A549 (cell line): ENCODE measurements at regions not wholly inside any gene's neighbourhood (a gene's known extent, or its start where the extent isn't known, plus 50 kb on each side); places are given as distances from the start of the nearest gene placed in this dataset.

Experiments
- ATAC-seq, 2 experiments: fragments of 200-7000 bp in 1 of 2; fragments of >200 bp in 1 of 2; cut with Nextera tagmentation in 1 of 2; cut with Tn5 transposase in 1 of 2; 3 replicates each; pipeline versions ENCODE4 v1.8.0 to v1.9.1; 2018 to 2020; ENCODE audit warnings: mild to moderate bottlenecking in 1 of 2, moderate library complexity in 1 of 2
- CTCF ChIA-PET: fragments of 300-600 bp; sonication (Branson Sonifier 250); formaldehyde crosslinking; extraction: SDS; loops from one replicate; lab custom pipeline; 2021; ENCODE audit warnings: antibody characterized with exemption, inconsistent platforms; lab: Yijun Ruan, JAX
- POLR2A ChIA-PET: fragments of 350-600 bp; formaldehyde crosslinking; extraction: SDS; loops from one replicate; lab custom pipeline; 2021; ENCODE audit warnings: antibody characterized with exemption, inconsistent platforms; lab: Yijun Ruan, JAX
- DNase-seq, 2 experiments: peaks; one replicate each; pipeline versions ENCODE4 v3.0.0 to v3.0.0-alpha.2; 2011 to 2016; ENCODE audit warnings: low read depth in 1 of 2, low spot score in 1 of 2
- FAIRE-seq: peaks from 2 replicates; lab custom pipeline; 2011; peaks lifted over from hg19 to GRCh38; lab: Jason Lieb, UNC
- H3K27ac ChIP-seq, 2 experiments: fragments of >200 bp; sonication (Bioruptor Twin); formaldehyde crosslinking; 3 replicates each; pipeline ENCODE4 v1.5.1; 2016 to 2017
- H3K4me1 ChIP-seq: fragments of >200 bp; sonication (Bioruptor Twin); formaldehyde crosslinking; 3 replicates; pipeline ENCODE4 v1.6.1; 2016
- H3K4me2 ChIP-seq: fragments of >200 bp; sonication (Bioruptor Twin); formaldehyde crosslinking; 3 replicates; pipeline ENCODE4 v1.6.1; 2016
- H3K4me3 ChIP-seq: fragments of >200 bp; sonication (Bioruptor Twin); formaldehyde crosslinking; 3 replicates; pipeline ENCODE4 v1.5.1; 2016
- H3K9me3 ChIP-seq: fragments of >200 bp; sonication (Bioruptor Twin); formaldehyde crosslinking; 3 replicates; pipeline ENCODE4 v1.6.1; 2016
- CBX2 ChIP-seq: fragments of 200-600 bp; sonication (generic); IDR thresholded peaks from 2 replicates; pipeline ENCODE4 v1.6.1; 2016; ENCODE audit warnings: low read depth, mild to moderate bottlenecking, borderline replicate concordance
- CEBPB ChIP-seq, 2 experiments: fragments of >200 bp in 1 of 2; sonication (Bioruptor Twin) in 1 of 2; formaldehyde crosslinking in 1 of 2; IDR thresholded peaks; 2 replicates each; pipeline ENCODE4 v1.6.1; 2012 to 2016
- FOSL2 ChIP-seq, 2 experiments: fragments of 450-650 bp in 1 of 2; fragments of >200 bp in 1 of 2; sonication (Bioruptor Twin) in 1 of 2; formaldehyde crosslinking; IDR thresholded peaks; 2 replicates each; pipeline versions ENCODE4 v1.5.0 to v1.6.1; 2016 to 2020; ENCODE audit warnings: mild to moderate bottlenecking in 1 of 2, moderate library complexity in 1 of 2
- FOXS1 ChIP-seq: fragments of 250-450 bp; sonication (Bioruptor Pico); IDR thresholded peaks from 2 replicates; pipeline ENCODE4 v1.5.0; 2020; ENCODE audit warnings: mild to moderate bottlenecking, moderate library complexity
- GATA3 ChIP-seq: IDR thresholded peaks from 2 replicates; pipeline ENCODE4 v1.6.1; 2012; ENCODE audit warnings: borderline replicate concordance
- HDAC2 ChIP-seq: fragments of 200-600 bp; sonication (generic); IDR thresholded peaks from 2 replicates; pipeline ENCODE4 v1.6.1; 2016
- HEYL ChIP-seq: fragments of 250-450 bp; sonication (Bioruptor Pico); IDR thresholded peaks from 2 replicates; pipeline ENCODE4 v1.8.0; 2021; ENCODE audit warnings: mild to moderate bottlenecking, moderate library complexity
- JUN ChIP-seq, 2 experiments: fragments of >200 bp; sonication (Bioruptor Twin); formaldehyde crosslinking; IDR thresholded peaks; 2 replicates in 1 of 2; 3 replicates in 1 of 2; pipeline ENCODE4 v1.6.1; 2016 to 2017
- MAFK ChIP-seq: fragments of 450-650 bp; IDR thresholded peaks from 2 replicates; pipeline ENCODE4 v1.6.1; 2014; ENCODE audit not compliant: partially characterized antibody
- MYC ChIP-seq: IDR thresholded peaks from 2 replicates; pipeline ENCODE4 v1.6.1; 2012; ENCODE audit warnings: mild to moderate bottlenecking, inconsistent platforms, low read length, improper control_type of control experiment, borderline replicate concordance
- POLR2AphosphoS2 ChIP-seq: conservative IDR thresholded peaks from 2 replicates; pipeline ENCODE4 v1.6.1; 2012; ENCODE audit warnings: low read length, improper control_type of control experiment, inconsistent platforms
- SMC3 ChIP-seq: fragments of >200 bp; sonication (Bioruptor Twin); formaldehyde crosslinking; IDR thresholded peaks from 3 replicates; pipeline ENCODE4 v1.6.1; 2018; ENCODE audit warnings: inconsistent platforms
- SREBF2 ChIP-seq: fragments of 450-650 bp; IDR thresholded peaks from 2 replicates; pipeline ENCODE4 v1.6.1; 2014; ENCODE audit warnings: mild to moderate bottlenecking, moderate library complexity
- TFCP2L1 ChIP-seq: fragments of 250-450 bp; sonication (Bioruptor Pico); IDR thresholded peaks from 2 replicates; pipeline ENCODE4 v1.5.0; 2021; ENCODE audit warnings: mild to moderate bottlenecking
- ZFP36 ChIP-seq: fragments of 450-650 bp; IDR thresholded peaks from 2 replicates; pipeline ENCODE4 v1.6.1; 2014; ENCODE audit warnings: borderline replicate concordance; ENCODE audit not compliant: partially characterized antibody
- ZNF302 ChIP-seq: fragments of 250-450 bp; sonication (Bioruptor Pico); IDR thresholded peaks from 2 replicates; pipeline ENCODE4 v1.9.0; 2021; ENCODE audit warnings: inconsistent platforms, mild to moderate bottlenecking, moderate library complexity
- ZSCAN20 ChIP-seq: fragments of 250-450 bp; sonication (Bioruptor Pico); IDR thresholded peaks from 2 replicates; pipeline ENCODE4 v1.8.0; 2022; ENCODE audit warnings: mild to moderate bottlenecking, moderate library complexity
- WGBS: methylation state at CpG from one replicate; pipeline ENCODE4 v1.1.6; 2017; ENCODE audit errors: missing lambda C conversion rate; 5-methylcytosine and 5-hydroxymethylcytosine counted together
- TF ChIP-seq, protein P1 (sequence below): fragments of 150-350 bp; IDR thresholded peaks from 2 replicates; pipeline ENCODE4 v1.6.1; 2014; ENCODE audit warnings: low read depth, mild to moderate bottlenecking, low read length
- TF ChIP-seq, protein P2 (sequence below): IDR thresholded peaks from 2 replicates; pipeline ENCODE4 v1.6.1; 2012
- TF ChIP-seq, protein P3 (sequence below): fragments of >200 bp; sonication (Bioruptor Twin); formaldehyde crosslinking; IDR thresholded peaks from 3 replicates; pipeline ENCODE4 v1.6.1; 2016
- TF ChIP-seq, protein P4 (sequence below): fragments of 450-650 bp; IDR thresholded peaks from 2 replicates; pipeline ENCODE4 v1.6.1; 2014; ENCODE audit warnings: antibody characterized with exemption
- TF ChIP-seq, protein P5 (sequence below): fragments of >200 bp; sonication (Bioruptor Twin); formaldehyde crosslinking; IDR thresholded peaks from 3 replicates; pipeline ENCODE4 v1.5.1; 2016
- TF ChIP-seq, protein P6 (sequence below): fragments of 250-450 bp; sonication (Bioruptor Pico); IDR thresholded peaks from 2 replicates; pipeline ENCODE4 v1.5.0; 2020; ENCODE audit warnings: low read depth, mild to moderate bottlenecking, moderate library complexity
- TF ChIP-seq, protein P7 (sequence below): IDR thresholded peaks from 2 replicates; pipeline ENCODE4 v1.6.1; 2012
- TF ChIP-seq, protein P8 (sequence below): fragments of >200 bp; sonication (Bioruptor Twin); formaldehyde crosslinking; IDR thresholded peaks from 2 replicates; pipeline ENCODE4 v1.6.1; 2016

DNA sequence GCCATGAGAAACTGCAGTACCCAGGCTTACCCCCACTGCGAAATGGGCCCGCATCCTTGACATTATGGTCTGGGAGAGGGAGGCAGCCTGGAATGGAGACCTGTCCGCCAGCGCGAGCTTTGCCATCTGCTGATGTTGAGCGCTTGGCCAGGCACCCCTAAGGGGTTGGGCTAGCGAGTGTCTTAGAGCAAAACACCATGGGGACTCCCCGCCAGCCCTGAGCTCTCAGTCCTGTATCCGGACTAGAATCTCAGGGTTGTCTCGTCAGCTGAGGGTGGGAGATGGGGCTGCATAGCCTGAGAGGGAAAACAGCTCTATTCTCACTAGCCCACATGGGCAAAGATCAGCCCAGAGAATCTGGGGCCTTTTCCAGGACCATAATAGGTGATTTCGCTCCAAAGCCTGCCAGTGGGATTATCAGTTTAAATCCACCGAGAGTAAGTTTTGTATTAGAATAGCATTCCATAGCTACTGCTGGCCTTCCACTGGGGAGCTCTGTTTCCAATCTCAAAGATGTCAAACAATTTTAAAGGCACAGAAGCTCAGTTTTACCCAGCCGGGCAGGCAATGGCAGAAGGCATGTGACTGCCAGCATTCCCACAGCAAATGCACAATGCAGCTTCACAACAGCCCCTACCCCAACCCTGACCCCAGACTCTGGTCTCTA is 167.5 kb upstream of the TPM1 start:
- Histone ChIP-seq H3K4me2 (no peak overlapping the region), H3K27ac (peak overlapping the region in 1 of 2 experiments; percentile 30; a peak in 2 of 6 replicates), H3K9me3 (no peaks in the 10 kb centered on the region), H3K4me1 (no peaks in the 10 kb centered on the region)
- ChIA-PET CTCF (interaction anchor here (0.8 to 2.6 kb wide), 12 partner anchors 9 to 173 kb away, joined by 3 to 14 read pairs (median 5); no protein-coding TSS in a partner anchor), POLR2A (interaction anchor here (0.9 kb wide), 1 partner anchor 173 kb away, joined by 3 read pairs; no protein-coding TSS in a partner anchor)
- no peak for DNase-seq
- 94% methylated on average over 13 of the region's 13 CpGs for WGBS
- no peak for ATAC-seq
- TF ChIP-seq HDAC2 (no peak), JUN (IDR thresholded peaks at IDR 0.05) (no peak), FOSL2 (IDR thresholded peaks at IDR 0.05) (no peak), FOSL2 (CRISPR knock-in tag; IDR thresholded peaks at IDR 0.05) (no peak), TFCP2L1 (CRISPR knock-in tag) (no peak), POLR2AphosphoS2 (no peak), SREBF2 (no peak), FOXS1 (no peak), ZSCAN20 (CRISPR knock-in tag) (no peak), MYC (no peak)
- TF ChIP-seq, protein P1, sequence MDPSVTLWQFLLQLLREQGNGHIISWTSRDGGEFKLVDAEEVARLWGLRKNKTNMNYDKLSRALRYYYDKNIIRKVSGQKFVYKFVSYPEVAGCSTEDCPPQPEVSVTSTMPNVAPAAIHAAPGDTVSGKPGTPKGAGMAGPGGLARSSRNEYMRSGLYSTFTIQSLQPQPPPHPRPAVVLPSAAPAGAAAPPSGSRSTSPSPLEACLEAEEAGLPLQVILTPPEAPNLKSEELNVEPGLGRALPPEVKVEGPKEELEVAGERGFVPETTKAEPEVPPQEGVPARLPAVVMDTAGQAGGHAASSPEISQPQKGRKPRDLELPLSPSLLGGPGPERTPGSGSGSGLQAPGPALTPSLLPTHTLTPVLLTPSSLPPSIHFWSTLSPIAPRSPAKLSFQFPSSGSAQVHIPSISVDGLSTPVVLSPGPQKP, result no peak
- TF ChIP-seq, protein P2, sequence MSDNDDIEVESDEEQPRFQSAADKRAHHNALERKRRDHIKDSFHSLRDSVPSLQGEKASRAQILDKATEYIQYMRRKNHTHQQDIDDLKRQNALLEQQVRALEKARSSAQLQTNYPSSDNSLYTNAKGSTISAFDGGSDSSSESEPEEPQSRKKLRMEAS, result no peak
- TF ChIP-seq, protein P3, sequence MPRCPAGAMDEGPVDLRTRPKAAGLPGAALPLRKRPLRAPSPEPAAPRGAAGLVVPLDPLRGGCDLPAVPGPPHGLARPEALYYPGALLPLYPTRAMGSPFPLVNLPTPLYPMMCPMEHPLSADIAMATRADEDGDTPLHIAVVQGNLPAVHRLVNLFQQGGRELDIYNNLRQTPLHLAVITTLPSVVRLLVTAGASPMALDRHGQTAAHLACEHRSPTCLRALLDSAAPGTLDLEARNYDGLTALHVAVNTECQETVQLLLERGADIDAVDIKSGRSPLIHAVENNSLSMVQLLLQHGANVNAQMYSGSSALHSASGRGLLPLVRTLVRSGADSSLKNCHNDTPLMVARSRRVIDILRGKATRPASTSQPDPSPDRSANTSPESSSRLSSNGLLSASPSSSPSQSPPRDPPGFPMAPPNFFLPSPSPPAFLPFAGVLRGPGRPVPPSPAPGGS, result no peak
- TF ChIP-seq, protein P4, sequence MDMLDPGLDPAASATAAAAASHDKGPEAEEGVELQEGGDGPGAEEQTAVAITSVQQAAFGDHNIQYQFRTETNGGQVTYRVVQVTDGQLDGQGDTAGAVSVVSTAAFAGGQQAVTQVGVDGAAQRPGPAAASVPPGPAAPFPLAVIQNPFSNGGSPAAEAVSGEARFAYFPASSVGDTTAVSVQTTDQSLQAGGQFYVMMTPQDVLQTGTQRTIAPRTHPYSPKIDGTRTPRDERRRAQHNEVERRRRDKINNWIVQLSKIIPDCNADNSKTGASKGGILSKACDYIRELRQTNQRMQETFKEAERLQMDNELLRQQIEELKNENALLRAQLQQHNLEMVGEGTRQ, result no peak
- TF ChIP-seq, all 56 proteins: peak for 0
- no peak overlapping the region for H3K4me3 ChIP-seq
- FAIRE-seq, result no peak

DNA sequence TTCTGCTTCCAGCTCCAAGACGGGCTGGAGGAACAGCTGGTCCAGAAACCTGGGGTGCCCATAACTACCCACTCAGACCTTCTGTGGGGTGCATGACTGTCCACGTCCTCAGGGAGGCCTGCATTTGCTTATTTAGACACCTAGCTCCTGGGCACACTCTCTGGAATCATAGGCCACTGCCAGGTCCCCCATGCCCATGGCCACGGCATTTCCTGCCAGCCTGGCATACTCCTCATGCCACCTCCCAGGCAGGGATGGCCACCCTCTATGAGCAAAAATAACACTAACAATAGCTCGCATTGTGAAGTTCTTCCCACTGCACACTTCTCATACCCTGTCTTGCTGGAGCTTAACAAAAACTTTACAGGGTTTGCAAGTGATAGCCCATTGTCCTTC is 166.9 kb upstream of the TPM1 start:
- no peak overlapping the region for H3K4me2 ChIP-seq
- H3K9me3 ChIP-seq, result no peaks in the 10 kb centered on the region
- no peak for DNase-seq
- H3K27ac ChIP-seq, result peak overlapping the region in 1 of 2 experiments; percentile 30; a peak in 2 of 6 replicates
- TF ChIP-seq POLR2AphosphoS2 (no peak), ZNF302 (no peak), SMC3 (no peak), ZFP36 (no peak), HEYL (CRISPR knock-in tag) (no peak), GATA3 (no peak), CEBPB (IDR thresholded peaks at IDR 0.05) (no peak), MAFK (no peak), CBX2 (no peak)
- TF ChIP-seq, protein P5, sequence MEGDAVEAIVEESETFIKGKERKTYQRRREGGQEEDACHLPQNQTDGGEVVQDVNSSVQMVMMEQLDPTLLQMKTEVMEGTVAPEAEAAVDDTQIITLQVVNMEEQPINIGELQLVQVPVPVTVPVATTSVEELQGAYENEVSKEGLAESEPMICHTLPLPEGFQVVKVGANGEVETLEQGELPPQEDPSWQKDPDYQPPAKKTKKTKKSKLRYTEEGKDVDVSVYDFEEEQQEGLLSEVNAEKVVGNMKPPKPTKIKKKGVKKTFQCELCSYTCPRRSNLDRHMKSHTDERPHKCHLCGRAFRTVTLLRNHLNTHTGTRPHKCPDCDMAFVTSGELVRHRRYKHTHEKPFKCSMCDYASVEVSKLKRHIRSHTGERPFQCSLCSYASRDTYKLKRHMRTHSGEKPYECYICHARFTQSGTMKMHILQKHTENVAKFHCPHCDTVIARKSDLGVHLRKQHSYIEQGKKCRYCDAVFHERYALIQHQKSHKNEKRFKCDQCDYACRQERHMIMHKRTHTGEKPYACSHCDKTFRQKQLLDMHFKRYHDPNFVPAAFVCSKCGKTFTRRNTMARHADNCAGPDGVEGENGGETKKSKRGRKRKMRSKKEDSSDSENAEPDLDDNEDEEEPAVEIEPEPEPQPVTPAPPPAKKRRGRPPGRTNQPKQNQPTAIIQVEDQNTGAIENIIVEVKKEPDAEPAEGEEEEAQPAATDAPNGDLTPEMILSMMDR, result no peak
- TF ChIP-seq, protein P6, sequence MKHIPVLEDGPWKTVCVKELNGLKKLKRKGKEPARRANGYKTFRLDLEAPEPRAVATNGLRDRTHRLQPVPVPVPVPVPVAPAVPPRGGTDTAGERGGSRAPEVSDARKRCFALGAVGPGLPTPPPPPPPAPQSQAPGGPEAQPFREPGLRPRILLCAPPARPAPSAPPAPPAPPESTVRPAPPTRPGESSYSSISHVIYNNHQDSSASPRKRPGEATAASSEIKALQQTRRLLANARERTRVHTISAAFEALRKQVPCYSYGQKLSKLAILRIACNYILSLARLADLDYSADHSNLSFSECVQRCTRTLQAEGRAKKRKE (CRISPR knock-in tag), result no peak
- TF ChIP-seq, protein P7, sequence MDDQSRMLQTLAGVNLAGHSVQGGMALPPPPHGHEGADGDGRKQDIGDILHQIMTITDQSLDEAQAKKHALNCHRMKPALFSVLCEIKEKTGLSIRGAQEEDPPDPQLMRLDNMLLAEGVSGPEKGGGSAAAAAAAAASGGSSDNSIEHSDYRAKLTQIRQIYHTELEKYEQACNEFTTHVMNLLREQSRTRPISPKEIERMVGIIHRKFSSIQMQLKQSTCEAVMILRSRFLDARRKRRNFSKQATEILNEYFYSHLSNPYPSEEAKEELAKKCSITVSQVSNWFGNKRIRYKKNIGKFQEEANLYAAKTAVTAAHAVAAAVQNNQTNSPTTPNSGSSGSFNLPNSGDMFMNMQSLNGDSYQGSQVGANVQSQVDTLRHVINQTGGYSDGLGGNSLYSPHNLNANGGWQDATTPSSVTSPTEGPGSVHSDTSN, result no peak
- TF ChIP-seq, protein P8, sequence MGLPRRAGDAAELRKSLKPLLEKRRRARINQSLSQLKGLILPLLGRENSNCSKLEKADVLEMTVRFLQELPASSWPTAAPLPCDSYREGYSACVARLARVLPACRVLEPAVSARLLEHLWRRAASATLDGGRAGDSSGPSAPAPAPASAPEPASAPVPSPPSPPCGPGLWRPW, result no peak
- 95% methylated on average over 4 of the region's 4 CpGs for WGBS
- H3K4me1 ChIP-seq, result no peaks in the 10 kb centered on the region
- CTCF ChIA-PET, result interaction anchor here (0.6 to 2.6 kb wide), 10 partner anchors 8 to 251 kb away, joined by 3 to 14 read pairs (median 6); no protein-coding TSS in a partner anchor
- peak in 1 of 2 experiments; percentile 29; a peak in 2 of 6 replicates for ATAC-seq
- no peak overlapping the region for H3K4me3 ChIP-seq
- FAIRE-seq, result no peak
- POLR2A ChIA-PET, result interaction anchor here (0.9 kb wide), 1 partner anchor 172 kb away, joined by 3 read pairs; no protein-coding TSS in a partner anchor
